ENCODE measurements at regions not wholly inside any gene's neighbourhood (a gene's known extent, or its start where the extent isn't known, plus 50 kb on each side); places are given as distances from the start of the nearest gene placed in this dataset.

DNA sequence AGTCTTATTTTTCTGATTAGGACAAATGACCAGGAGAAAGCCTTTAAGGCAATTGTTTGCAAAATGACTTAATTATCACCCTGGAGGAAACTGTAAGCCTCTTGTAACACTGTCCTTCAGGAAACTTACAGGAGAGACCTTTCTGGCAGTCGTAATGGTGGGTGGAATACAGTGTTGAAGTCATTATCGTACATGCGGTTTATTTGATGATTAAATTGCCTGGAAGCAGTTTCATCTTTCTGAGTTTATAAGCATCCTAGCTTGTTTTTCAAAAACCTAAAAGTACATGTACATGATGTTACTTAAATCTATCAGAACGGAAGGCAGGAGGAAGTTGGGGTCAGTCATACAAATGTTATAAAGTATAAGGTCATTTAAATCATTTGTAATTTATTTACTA is 86.2 kb upstream of the RAB27B start:
- no peak for DNase-seq (ENCODE audit: low spot score)
- in situ Hi-C loops (cut with MboI; ENCODE audit: low sequenced_read_pairs, unreplicated experiment): no loop called here
- TF ChIP-seq, protein P1, sequence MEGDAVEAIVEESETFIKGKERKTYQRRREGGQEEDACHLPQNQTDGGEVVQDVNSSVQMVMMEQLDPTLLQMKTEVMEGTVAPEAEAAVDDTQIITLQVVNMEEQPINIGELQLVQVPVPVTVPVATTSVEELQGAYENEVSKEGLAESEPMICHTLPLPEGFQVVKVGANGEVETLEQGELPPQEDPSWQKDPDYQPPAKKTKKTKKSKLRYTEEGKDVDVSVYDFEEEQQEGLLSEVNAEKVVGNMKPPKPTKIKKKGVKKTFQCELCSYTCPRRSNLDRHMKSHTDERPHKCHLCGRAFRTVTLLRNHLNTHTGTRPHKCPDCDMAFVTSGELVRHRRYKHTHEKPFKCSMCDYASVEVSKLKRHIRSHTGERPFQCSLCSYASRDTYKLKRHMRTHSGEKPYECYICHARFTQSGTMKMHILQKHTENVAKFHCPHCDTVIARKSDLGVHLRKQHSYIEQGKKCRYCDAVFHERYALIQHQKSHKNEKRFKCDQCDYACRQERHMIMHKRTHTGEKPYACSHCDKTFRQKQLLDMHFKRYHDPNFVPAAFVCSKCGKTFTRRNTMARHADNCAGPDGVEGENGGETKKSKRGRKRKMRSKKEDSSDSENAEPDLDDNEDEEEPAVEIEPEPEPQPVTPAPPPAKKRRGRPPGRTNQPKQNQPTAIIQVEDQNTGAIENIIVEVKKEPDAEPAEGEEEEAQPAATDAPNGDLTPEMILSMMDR (IDR thresholded peaks at IDR 0.05; ENCODE audit: borderline replicate concordance, control extremely low read depth, extremely low read depth, insufficient read depth, missing control alignments): no peak

DNA sequence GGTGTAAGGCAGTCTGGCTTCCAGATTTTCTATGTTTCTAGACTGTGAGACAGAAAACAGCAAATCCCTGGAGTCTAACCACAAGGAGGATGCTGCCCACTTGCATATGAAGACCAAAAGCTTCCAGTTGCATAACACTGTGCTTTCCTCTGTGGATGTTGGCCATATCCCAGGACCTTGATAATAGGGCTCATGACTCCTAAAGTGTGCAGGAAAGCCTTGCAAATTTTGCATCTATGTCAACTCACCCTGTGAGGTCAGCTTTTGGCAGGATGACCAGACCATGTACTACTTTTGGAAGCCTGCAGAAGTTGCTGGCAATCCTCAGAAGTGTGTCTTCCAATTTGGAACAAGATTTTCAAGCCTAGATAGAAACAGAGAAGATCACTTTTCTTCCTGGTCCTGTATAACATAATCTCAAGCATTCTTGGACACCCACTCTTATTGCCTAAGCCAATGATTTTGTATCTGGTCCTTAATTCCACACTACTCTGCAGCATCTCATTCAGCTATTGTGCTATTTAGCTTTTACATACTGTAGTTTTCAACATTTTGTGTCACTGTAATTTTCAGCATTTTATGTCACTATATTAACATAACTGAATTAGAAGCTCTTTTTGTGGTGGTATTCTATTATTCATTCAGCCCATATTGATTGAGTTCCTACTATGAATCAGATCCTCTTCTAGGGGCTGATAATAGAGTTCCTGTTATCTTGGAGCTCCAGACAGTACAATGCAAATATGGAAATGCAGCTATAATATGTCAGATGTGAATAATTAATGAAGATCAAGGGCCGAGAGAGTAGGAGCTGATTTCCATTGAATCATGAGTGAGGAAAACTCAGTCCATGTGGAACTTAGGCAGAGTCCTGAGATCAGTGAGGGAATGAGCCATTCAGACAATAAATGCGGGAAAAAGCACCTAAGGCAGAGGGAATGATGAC is 85.3 kb upstream of the RAB27B start:
- TF ChIP-seq, protein P1 (IDR thresholded peaks at IDR 0.05; ENCODE audit: borderline replicate concordance, control extremely low read depth, extremely low read depth, insufficient read depth, missing control alignments): no peak
- no peak for DNase-seq (ENCODE audit: low spot score)
- in situ Hi-C loops (cut with MboI; ENCODE audit: low sequenced_read_pairs, unreplicated experiment): no loop called here

DNA sequence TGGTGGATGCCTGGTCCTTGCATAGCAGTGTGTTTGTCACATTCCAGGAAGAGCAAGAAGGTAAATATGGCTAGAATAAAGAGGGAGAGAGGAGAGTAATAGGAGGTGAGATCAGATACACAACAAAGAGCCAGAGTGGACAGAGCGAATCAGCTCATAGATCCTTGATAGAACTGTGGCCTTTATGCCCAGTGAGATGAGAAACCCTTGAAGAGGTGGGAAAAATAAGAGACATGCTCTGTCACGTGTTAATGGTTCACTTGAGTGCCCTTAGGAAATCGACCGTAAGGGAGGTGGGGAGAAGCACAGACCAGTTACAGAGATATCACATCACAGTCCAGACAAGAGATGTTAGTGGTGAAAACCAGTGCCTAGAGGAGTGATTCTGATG is 84.7 kb upstream of the RAB27B start:
- no peak for DNase-seq (ENCODE audit: low spot score)
- in situ Hi-C loops (cut with MboI; ENCODE audit: low sequenced_read_pairs, unreplicated experiment): no loop called here
- TF ChIP-seq, protein P1 (IDR thresholded peaks at IDR 0.05; ENCODE audit: borderline replicate concordance, control extremely low read depth, extremely low read depth, insufficient read depth, missing control alignments): no peak

DNA sequence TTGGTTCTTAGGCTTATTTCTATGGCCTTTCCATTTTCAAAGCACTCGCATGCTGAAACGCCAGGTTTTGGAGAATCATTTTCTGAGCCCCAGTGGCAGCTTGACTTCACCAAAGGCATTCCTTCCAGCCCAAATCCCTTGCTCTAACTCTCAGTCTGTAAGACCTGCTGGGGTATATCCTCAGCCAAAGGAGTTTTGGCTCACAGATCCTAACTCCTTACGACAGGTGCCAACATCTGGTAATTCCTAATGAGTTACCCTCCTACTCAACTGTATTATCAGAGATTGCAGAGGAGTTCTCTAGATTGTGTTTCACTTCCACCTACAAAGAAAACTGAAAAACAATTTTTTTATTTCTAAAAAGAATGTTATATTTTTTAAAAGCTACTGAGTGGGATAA is 79.0 kb upstream of the RAB27B start:
- in situ Hi-C loops (cut with MboI; ENCODE audit: low sequenced_read_pairs, unreplicated experiment): no loop called here
- TF ChIP-seq, protein P1 (IDR thresholded peaks at IDR 0.05; ENCODE audit: borderline replicate concordance, control extremely low read depth, extremely low read depth, insufficient read depth, missing control alignments): no peak
- DNase-seq (ENCODE audit: low spot score): no peak

DNA sequence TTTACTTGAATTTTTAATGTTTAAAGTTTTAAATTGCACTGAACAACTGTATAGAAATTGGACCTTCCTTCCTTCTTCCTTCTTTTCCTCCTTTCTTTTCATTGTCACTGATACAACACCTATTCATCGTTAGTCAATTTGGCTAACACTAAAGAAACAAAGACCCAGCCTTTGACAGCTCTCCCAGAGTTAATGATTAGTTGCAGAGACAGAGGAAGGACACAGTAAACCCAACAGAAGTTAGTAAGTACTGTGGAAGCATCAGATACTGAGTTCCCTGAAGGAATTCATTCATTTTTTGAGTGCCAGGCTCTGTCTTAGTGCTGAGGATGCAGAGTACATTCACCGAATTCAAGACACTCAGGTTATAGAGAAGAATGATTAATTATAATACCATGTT is 77.9 kb upstream of the RAB27B start:
- in situ Hi-C loops (cut with MboI; ENCODE audit: low sequenced_read_pairs, unreplicated experiment): no loop called here
- DNase-seq (ENCODE audit: low spot score): no peak
- TF ChIP-seq, protein P1 (IDR thresholded peaks at IDR 0.05; ENCODE audit: borderline replicate concordance, control extremely low read depth, extremely low read depth, insufficient read depth, missing control alignments): no peak

DNA sequence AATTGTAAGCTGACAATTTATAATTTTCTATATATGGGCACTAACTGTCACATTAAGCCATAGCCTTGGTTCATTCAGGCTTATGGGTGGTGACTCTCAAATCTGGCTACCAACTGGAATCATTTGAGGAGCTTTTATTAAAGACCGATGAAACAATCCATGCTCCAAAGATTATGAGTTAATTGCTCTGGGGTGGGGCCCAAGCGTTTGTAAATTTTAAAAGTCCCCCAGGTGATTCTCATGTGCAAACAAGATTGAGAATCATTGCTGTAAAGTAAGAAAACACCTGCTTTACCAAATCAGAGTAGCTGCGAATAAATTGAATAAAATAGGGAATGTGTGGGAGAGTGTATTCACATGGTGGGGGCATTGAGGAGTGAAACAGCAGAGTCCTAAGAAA is 76.1 kb upstream of the RAB27B start:
- in situ Hi-C loops (cut with MboI; ENCODE audit: low sequenced_read_pairs, unreplicated experiment): no loop called here
- DNase-seq (ENCODE audit: low spot score): no peak
- TF ChIP-seq, protein P1 (IDR thresholded peaks at IDR 0.05; ENCODE audit: borderline replicate concordance, control extremely low read depth, extremely low read depth, insufficient read depth, missing control alignments): no peak
